Prostate gland (tissue), 2 donors: ENCODE measurements at regions not wholly inside any gene's neighbourhood (a gene's known extent, or its start where the extent isn't known, plus 50 kb on each side); places are given as distances from the start of the nearest gene placed in this dataset.

Experiments
- DNase-seq: peaks from one replicate; pipeline ENCODE4 v3.0.0-alpha.2; 2019; ENCODE audit warnings: low spot score
- H3K27ac ChIP-seq, 2 donors: fragments of 200-600 bp; sonication (generic); 2 replicates each; pipeline ENCODE4 v1.5.1; 2017 to 2019
- H3K27me3 ChIP-seq: fragments of 200-600 bp; sonication (generic); replicated peaks from 2 replicates; pipeline ENCODE4 v1.5.1; 2019; ENCODE audit not compliant: insufficient read depth
- H3K36me3 ChIP-seq, 2 donors: fragments of 200-600 bp; sonication (generic); 1 replicate in 1 of 2; 2 replicates in 1 of 2; pipeline versions ENCODE4 v1.5.1 to v1.8.1; 2017 to 2019
- H3K4me1 ChIP-seq: fragments of 200-600 bp; sonication (generic); replicated peaks from 2 replicates; pipeline ENCODE4 v1.5.1; 2019
- H3K4me3 ChIP-seq, 2 donors: fragments of 200-600 bp; sonication (generic); 2 replicates each; pipeline ENCODE4 v1.5.1; 2017 to 2019
- H3K9me3 ChIP-seq: fragments of 200-600 bp; sonication (generic); 2 replicates; pipeline ENCODE4 v1.5.1; 2017
- CTCF ChIP-seq, 4 experiments: fragments of 200-600 bp in 2 of 4; fragments of 450-650 bp in 2 of 4; sonication (generic) in 2 of 4; IDR thresholded peaks; 1 replicate in 3 of 4; 2 replicates in 1 of 4; pipeline ENCODE4 v1.5.1; 2016 to 2019; ENCODE audit warnings: antibody characterized with exemption in 4 of 4, mild to moderate bottlenecking in 2 of 4, moderate library complexity in 2 of 4
- POLR2A ChIP-seq: fragments of 450-650 bp; IDR thresholded peaks from one replicate; pipeline ENCODE4 v1.6.1; 2016; ENCODE audit warnings: antibody characterized with exemption, mild to moderate bottlenecking
- POLR2AphosphoS5 ChIP-seq: sonication (generic); formaldehyde crosslinking; IDR thresholded peaks from one replicate; pipeline ENCODE4 v1.6.1; 2017; ENCODE audit warnings: antibody characterized with exemption
- WGBS: methylation state at CpG from one replicate; pipeline ENCODE4 v1.1.5; 2018; 5-methylcytosine and 5-hydroxymethylcytosine counted together
- intact Hi-C: fragments of 100-400 bp; cut with DNase I; formaldehyde crosslinking; loops from one replicate; pipeline ENCODE4 v1.14.2; 2022

- Histone ChIP-seq H3K4me3 (no peak overlapping the region), H3K27ac (no peak overlapping the region), H3K36me3 (no peaks in the 10 kb centered on the region), H3K4me1 (no peaks in the 10 kb centered on the region), H3K27me3 (no peaks in the 10 kb centered on the region), H3K9me3 (no peaks in the 10 kb centered on the region)
- no peak for DNase-seq
- no peak for TF ChIP-seq POLR2AphosphoS5
- no peak for TF ChIP-seq CTCF (IDR thresholded peaks at IDR 0.05)
- no peak for TF ChIP-seq POLR2A
- intact Hi-C loops: no loop called here
- WGBS: 60% methylated on average over 1 of the region's 1 CpG
Observed at GRCh38 chr9:16245756-16246440, 624.6 kb downstream of the BNC2 start.

- H3K27ac ChIP-seq: no peak overlapping the region
- TF ChIP-seq POLR2AphosphoS5: no peak
- TF ChIP-seq CTCF (IDR thresholded peaks at IDR 0.05): no peak
- no peak for TF ChIP-seq POLR2A
Observed at GRCh38 chr9:16246785-16247184, 623.7 kb downstream of the BNC2 start.

GRCh38 chr9:16247188-16247875, 623.1 kb downstream of the BNC2 start:
- intact Hi-C loops: no loop called here
- TF ChIP-seq POLR2AphosphoS5: no peak
- TF ChIP-seq POLR2A: no peak
- no peak for TF ChIP-seq CTCF (IDR thresholded peaks at IDR 0.05)
- Histone ChIP-seq H3K27me3 (no peaks in the 10 kb centered on the region), H3K4me1 (no peaks in the 10 kb centered on the region), H3K9me3 (no peaks in the 10 kb centered on the region), H3K4me3 (no peak overlapping the region), H3K27ac (no peak overlapping the region), H3K36me3 (no peaks in the 10 kb centered on the region)
- DNase-seq: no peak
- WGBS: 47% methylated on average over 5 of the region's 5 CpGs

More at GRCh38 chr9:16246785-16247184, 623.7 kb downstream of the BNC2 start:
- H3K4me3 ChIP-seq: no peak overlapping the region
- H3K36me3 ChIP-seq: no peaks in the 10 kb centered on the region
- no peaks in the 10 kb centered on the region for H3K9me3 ChIP-seq
- no peak for DNase-seq
- intact Hi-C loops: no loop called here
- 58% methylated on average over 6 of the region's 6 CpGs for WGBS
- H3K27me3 ChIP-seq: no peaks in the 10 kb centered on the region
- no peaks in the 10 kb centered on the region for H3K4me1 ChIP-seq

GRCh38 chr9:16248822-16249221, 621.6 kb downstream of the BNC2 start:
- Histone ChIP-seq H3K9me3 (no peaks in the 10 kb centered on the region), H3K36me3 (no peaks in the 10 kb centered on the region), H3K27ac (no peak overlapping the region), H3K27me3 (no peaks in the 10 kb centered on the region), H3K4me1 (no peaks in the 10 kb centered on the region), H3K4me3 (no peak overlapping the region)
- 92% methylated on average over 6 of the region's 6 CpGs for WGBS
- intact Hi-C loops: no loop called here
- TF ChIP-seq POLR2A (no peak), POLR2AphosphoS5 (no peak), CTCF (IDR thresholded peaks at IDR 0.05) (no peak)
- no peak for DNase-seq

- H3K27me3 ChIP-seq: no peaks in the 10 kb centered on the region
- no peak overlapping the region for H3K4me3 ChIP-seq
- H3K4me1 ChIP-seq: no peaks in the 10 kb centered on the region
- H3K27ac ChIP-seq: no peak overlapping the region
- no peaks in the 10 kb centered on the region for H3K9me3 ChIP-seq
- no peaks in the 10 kb centered on the region for H3K36me3 ChIP-seq
- TF ChIP-seq POLR2A (no peak), POLR2AphosphoS5 (no peak)
- DNase-seq: no peak
- intact Hi-C loops: no loop called here
- 60% methylated on average over 5 of the region's 5 CpGs for WGBS
Observed at GRCh38 chr9:16252616-16253015, 617.9 kb downstream of the BNC2 start.
